H9 (cell line): ENCODE measurements at regions not wholly inside any gene's neighbourhood (a gene's known extent, or its start where the extent isn't known, plus 50 kb on each side); places are given as distances from the start of the nearest gene placed in this dataset.

Experiments used
- DNase-seq: peaks from one replicate; pipeline ENCODE4 v3.0.0-alpha.2; 2017
- H2AFZ ChIP-seq: one replicate; pipeline ENCODE4 v1.6.1; 2013; ENCODE audit warnings: mild to moderate bottlenecking, low read length, control low read depth, moderate library complexity
- H2AK5ac ChIP-seq: 2 replicates; pipeline ENCODE4 v1.6.1; 2013; ENCODE audit warnings: low read length, control low read depth, mixed read lengths; ENCODE audit not compliant: insufficient read length
- H2BK120ac ChIP-seq: one replicate; pipeline ENCODE4 v1.6.1; 2013; ENCODE audit warnings: low read depth, mild to moderate bottlenecking, low read length, control low read depth, inconsistent platforms; ENCODE audit not compliant: poor library complexity, severe bottlenecking
- H2BK12ac ChIP-seq: 2 replicates; pipeline ENCODE4 v1.6.1; 2013; ENCODE audit warnings: low read length, control low read depth, mixed read lengths, low read depth; ENCODE audit not compliant: insufficient read length
- H2BK15ac ChIP-seq: 2 replicates; pipeline ENCODE4 v1.6.1; 2013; ENCODE audit warnings: low read depth, low read length, control low read depth
- H2BK20ac ChIP-seq: one replicate; pipeline ENCODE4 v1.6.1; 2013; ENCODE audit warnings: low read depth, mild to moderate bottlenecking, low read length, control low read depth, inconsistent platforms; ENCODE audit not compliant: poor library complexity, severe bottlenecking
- H2BK5ac ChIP-seq: 2 replicates; pipeline ENCODE4 v1.6.1; 2013; ENCODE audit warnings: low read length, control low read depth, mixed read lengths; ENCODE audit not compliant: insufficient read length
- H3K14ac ChIP-seq: 2 replicates; pipeline ENCODE4 v1.6.1; 2013; ENCODE audit warnings: low read length, control low read depth; ENCODE audit not compliant: insufficient read depth
- H3K18ac ChIP-seq: 2 replicates; pipeline ENCODE4 v1.6.1; 2013; ENCODE audit warnings: low read depth, mild to moderate bottlenecking, mixed read lengths, low read length, control low read depth; ENCODE audit not compliant: insufficient read length
- H3K23ac ChIP-seq: 2 replicates; pipeline ENCODE4 v1.6.1; 2013; ENCODE audit warnings: low read length, control low read depth, mixed read lengths, low read depth; ENCODE audit not compliant: insufficient read length
- H3K23me2 ChIP-seq: 2 replicates; pipeline ENCODE4 v1.6.1; 2013; ENCODE audit warnings: low read depth, mild to moderate bottlenecking, mixed read lengths, low read length, control low read depth; ENCODE audit not compliant: insufficient read length, poor library complexity, severe bottlenecking
- H3K27ac ChIP-seq: 2 replicates; pipeline ENCODE4 v1.5.1; 2013; ENCODE audit warnings: low read length, control low read depth, mixed read lengths, low read depth; ENCODE audit not compliant: insufficient read length
- H3K27me3 ChIP-seq: 2 replicates; pipeline ENCODE4 v1.6.1; 2013; ENCODE audit warnings: low read length, control low read depth, inconsistent platforms; ENCODE audit not compliant: insufficient read depth
- H3K4ac ChIP-seq: 2 replicates; pipeline ENCODE4 v1.6.1; 2013; ENCODE audit warnings: low read depth, mild to moderate bottlenecking, control low read depth, inconsistent platforms, low read length, moderate library complexity
- H3K4me1 ChIP-seq: 2 replicates; pipeline ENCODE4 v1.6.1; 2013; ENCODE audit warnings: low read length, control low read depth, inconsistent platforms; ENCODE audit not compliant: insufficient read depth
- H3K4me2 ChIP-seq: 2 replicates; pipeline ENCODE4 v1.6.1; 2013; ENCODE audit warnings: low read length, control low read depth, mixed read lengths; ENCODE audit not compliant: insufficient read length, insufficient read depth
- H3K56ac ChIP-seq: 2 replicates; pipeline ENCODE4 v1.6.1; 2013; ENCODE audit warnings: low read depth, mild to moderate bottlenecking, mixed read lengths, low read length, control low read depth; ENCODE audit not compliant: insufficient read length
- H3K79me1 ChIP-seq: 2 replicates; pipeline ENCODE4 v1.6.1; 2013; ENCODE audit warnings: low read depth, mild to moderate bottlenecking, moderate library complexity, low read length, control low read depth, inconsistent platforms; ENCODE audit not compliant: insufficient read depth, poor library complexity, severe bottlenecking
- H3K79me2 ChIP-seq: 2 replicates; pipeline ENCODE4 v1.6.1; 2013; ENCODE audit warnings: low read length, control low read depth, inconsistent platforms; ENCODE audit not compliant: insufficient read depth
- H3K9ac ChIP-seq: 2 replicates; pipeline ENCODE4 v1.6.1; 2013; ENCODE audit warnings: low read length, control low read depth, mixed read lengths; ENCODE audit not compliant: insufficient read length; ENCODE audit errors: extremely low read depth
- H3K9me3 ChIP-seq: one replicate; pipeline ENCODE4 v1.6.1; 2013; ENCODE audit warnings: low read depth, low read length, inconsistent platforms; ENCODE audit not compliant: control insufficient read depth
- H3T11ph ChIP-seq: one replicate; pipeline ENCODE4 v1.6.1; 2013; ENCODE audit warnings: mild to moderate bottlenecking, low read length, control low read depth, inconsistent platforms
- H4K20me1 ChIP-seq: one replicate; pipeline ENCODE4 v1.6.1; 2013; ENCODE audit not compliant: control insufficient read depth, insufficient read length, insufficient read depth
- H4K5ac ChIP-seq: 2 replicates; pipeline ENCODE4 v1.6.1; 2013; ENCODE audit warnings: low read depth, mild to moderate bottlenecking, mixed read lengths, low read length, control low read depth; ENCODE audit not compliant: insufficient read length
- H4K8ac ChIP-seq: replicated peaks from 2 replicates; pipeline ENCODE4 v1.6.1; 2013; ENCODE audit warnings: low read length, control low read depth, mixed read lengths, low read depth; ENCODE audit not compliant: insufficient read length
- H4K91ac ChIP-seq: 2 replicates; pipeline ENCODE4 v1.6.1; 2013; ENCODE audit warnings: low read depth, mild to moderate bottlenecking, moderate library complexity, mixed read lengths, low read length, control low read depth; ENCODE audit not compliant: insufficient read length
- H3K27ac Mint-ChIP-seq, 3 experiments: 2 replicates in 2 of 3; 3 replicates in 1 of 3; pipeline ENCODE4 v1.8.0; 2020 to 2021; ENCODE audit warnings: mixed read lengths in 3 of 3, mild to moderate bottlenecking in 1 of 3, moderate library complexity in 1 of 3
- H3K27me3 Mint-ChIP-seq: 2 replicates; pipeline ENCODE4 v1.8.0; 2021; ENCODE audit warnings: low read depth, mild to moderate bottlenecking, moderate library complexity, mixed read lengths
- H3K36me3 Mint-ChIP-seq, 3 experiments: 2 replicates in 2 of 3; 3 replicates in 1 of 3; pipeline ENCODE4 v1.8.0; 2020 to 2021; ENCODE audit warnings: low read depth in 3 of 3, mixed read lengths in 3 of 3; ENCODE audit not compliant: insufficient read depth in 1 of 3
- H3K4me1 Mint-ChIP-seq, 2 experiments: 2 replicates each; pipeline ENCODE4 v1.8.0; 2020; ENCODE audit warnings: mixed read lengths in 2 of 2
- H3K4me3 Mint-ChIP-seq, 2 experiments: 2 replicates in 1 of 2; 3 replicates in 1 of 2; pipeline ENCODE4 v1.8.0; 2020 to 2021; ENCODE audit warnings: mild to moderate bottlenecking in 2 of 2, mixed read lengths in 2 of 2, moderate library complexity in 1 of 2
- H3K9me3 Mint-ChIP-seq, 2 experiments: 2 replicates in 1 of 2; 3 replicates in 1 of 2; pipeline ENCODE4 v1.8.0; 2020; ENCODE audit warnings: mild to moderate bottlenecking in 2 of 2, mixed read lengths in 2 of 2, moderate library complexity in 1 of 2
- CTCF ChIP-seq: fragments of 200-600 bp; sonication (generic); conservative IDR thresholded peaks from 3 replicates; pipeline ENCODE4 v1.8.0; 2021; ENCODE audit warnings: antibody characterized with exemption, mild to moderate bottlenecking
- WGBS: extraction: QIAGEN DNeasy Blood & Tissue Kit; methylation state at CpG from one replicate; pipeline ENCODE4 v1.1.7; 2013; ENCODE audit warnings: missing lambda C conversion rate, low lambda C conversion rate, mixed read lengths; ENCODE audit not compliant: insufficient read length; ENCODE audit errors: extremely low coverage; 5-methylcytosine and 5-hydroxymethylcytosine counted together

GRCh38 chr3:34779092-34779491, 860.2 kb upstream of the ARPP21 start:
- no peak overlapping the region for H3K4ac ChIP-seq
- no peak overlapping the region for H4K5ac ChIP-seq
- H2BK20ac ChIP-seq, result no peak overlapping the region
- TF ChIP-seq CTCF, result no peak
- H2BK5ac ChIP-seq, result no peak overlapping the region
- no peak overlapping the region for H3K23ac ChIP-seq
- Mint-ChIP-seq H3K4me1 (peaks cover 5 to 6% of the 10 kb centered on the region in 2 experiments), H3K4me3 (no peak overlapping the region), H3K36me3 (no peaks in the 10 kb centered on the region; a peak in 1 of 7 replicates), H3K27me3 (no peaks in the 10 kb centered on the region), H3K9me3 (no peaks in the 10 kb centered on the region), H3K27ac (no peak overlapping the region)
- H2BK12ac ChIP-seq, result no peak overlapping the region
- H2AFZ ChIP-seq, result no peak overlapping the region
- no peaks in the 10 kb centered on the region for H3K9me3 ChIP-seq
- H4K91ac ChIP-seq, result no peak overlapping the region
- H3K79me1 ChIP-seq, result no peaks in the 10 kb centered on the region
- H3K56ac ChIP-seq, result no peak overlapping the region
- H3K27ac ChIP-seq, result no peak overlapping the region
- no peaks in the 10 kb centered on the region for H3K79me2 ChIP-seq
- no peaks in the 10 kb centered on the region for H4K20me1 ChIP-seq
- H2AK5ac ChIP-seq, result no peak overlapping the region
- no peak overlapping the region for H3K14ac ChIP-seq
- no peak overlapping the region for H2BK120ac ChIP-seq
- H4K8ac ChIP-seq, result no peak overlapping the region
- no peaks in the 10 kb centered on the region for H3K23me2 ChIP-seq
- H2BK15ac ChIP-seq, result no peak overlapping the region
- H3K27me3 ChIP-seq, result no peaks in the 10 kb centered on the region
- WGBS, result no CpG with 5 or more reads among the region's 1 CpG
- H3T11ph ChIP-seq, result no peak overlapping the region
- no peak overlapping the region for H3K9ac ChIP-seq
- no peak overlapping the region for H3K4me2 ChIP-seq
- DNase-seq, result no peak
- H3K18ac ChIP-seq, result no peak overlapping the region
- no peaks in the 10 kb centered on the region for H3K4me1 ChIP-seq
